DMS153 treated with DMSO at 0.1 percent for 48 hours (cell line): ENCODE measurements at regions not wholly inside any gene's neighbourhood (a gene's known extent, or its start where the extent isn't known, plus 50 kb on each side); places are given as distances from the start of the nearest gene placed in this dataset.

Experiments
- DNase-seq: peaks from one replicate; lab custom pipeline; 2025; ENCODE audit not compliant: unreplicated experiment; lab: John Stamatoyannopoulos, UW

DNA sequence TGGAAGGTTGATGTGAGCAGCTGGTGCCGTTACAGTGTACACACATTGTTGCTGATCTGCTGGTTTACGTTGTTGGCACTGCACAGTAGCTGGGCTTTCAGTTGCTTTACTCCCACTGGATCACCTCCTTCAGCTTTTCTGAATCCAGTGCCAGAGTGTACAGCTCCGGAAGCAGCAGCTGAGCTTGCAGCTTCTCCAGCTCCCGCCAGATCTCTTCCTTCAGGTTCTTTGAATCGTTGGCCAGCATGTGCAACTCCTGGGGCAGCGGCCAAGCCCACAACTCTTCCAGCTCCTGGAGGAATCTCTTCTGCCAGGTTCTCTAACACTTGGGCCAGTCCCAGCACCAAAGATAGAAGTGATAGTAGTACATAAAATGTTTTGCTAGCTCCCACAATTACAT, 149.7 kb upstream of the RRP15 start:
- no peak for DNase-seq

DNA sequence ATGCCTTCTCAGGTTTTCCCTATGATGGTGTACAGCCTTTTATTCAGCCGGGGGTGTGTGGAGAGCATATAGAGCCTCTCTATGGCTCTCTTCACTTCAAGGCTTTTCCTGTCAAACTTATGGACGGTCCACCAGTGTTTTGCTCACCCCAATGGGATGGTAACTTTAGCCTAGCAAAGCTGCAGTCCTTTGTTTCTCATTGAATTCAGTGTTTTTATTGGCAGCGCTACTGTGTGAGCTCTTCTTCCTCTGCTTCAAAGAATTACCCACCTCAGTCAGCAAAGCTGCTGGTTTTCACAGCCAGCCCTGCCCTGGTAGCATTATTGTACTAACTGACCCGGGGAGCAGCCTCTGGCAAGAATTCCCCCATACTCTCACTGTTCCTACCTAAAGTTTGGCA, 145.3 kb upstream of the RRP15 start:
- no peak for DNase-seq

DNA sequence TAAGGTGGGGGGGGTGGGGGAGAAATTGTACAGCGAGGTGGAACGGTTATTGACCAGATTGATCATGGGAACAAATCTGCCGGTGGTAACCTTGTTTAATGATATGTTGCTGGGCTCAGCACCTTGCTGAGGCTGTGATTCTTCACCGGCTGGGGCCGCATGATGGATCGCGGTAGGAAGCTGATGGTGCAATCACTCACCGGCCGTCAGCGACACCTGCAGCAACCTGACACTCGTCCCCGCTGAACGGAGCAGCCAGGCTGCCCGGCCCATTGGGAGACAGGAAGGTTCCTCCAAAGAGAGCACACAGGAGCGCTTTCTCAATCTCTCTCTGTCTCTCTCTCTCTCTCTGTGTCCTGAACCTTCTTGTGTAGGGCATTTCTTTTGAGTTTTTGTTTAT, 128.5 kb upstream of the RRP15 start:
- DNase-seq = peak; percentile 68

DNA sequence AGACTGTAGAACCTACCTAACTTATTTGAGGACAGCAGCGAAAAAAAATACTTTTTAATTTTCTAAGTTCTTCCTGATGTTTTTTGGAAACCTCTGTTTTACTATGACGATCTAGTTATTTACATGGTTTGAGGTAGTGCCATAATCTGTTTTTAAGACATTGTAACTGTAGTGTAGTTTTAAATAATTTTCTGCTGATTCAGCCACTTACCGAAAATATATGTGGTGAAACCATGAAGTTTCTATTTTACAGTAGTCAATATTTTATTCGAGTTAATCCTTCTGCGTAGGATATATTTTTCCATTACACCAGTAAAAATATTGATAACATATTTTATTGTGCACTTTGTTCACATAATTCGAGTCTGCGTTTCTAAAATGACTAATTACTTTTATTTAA, 121.7 kb upstream of the RRP15 start:
- no peak for DNase-seq

DNA sequence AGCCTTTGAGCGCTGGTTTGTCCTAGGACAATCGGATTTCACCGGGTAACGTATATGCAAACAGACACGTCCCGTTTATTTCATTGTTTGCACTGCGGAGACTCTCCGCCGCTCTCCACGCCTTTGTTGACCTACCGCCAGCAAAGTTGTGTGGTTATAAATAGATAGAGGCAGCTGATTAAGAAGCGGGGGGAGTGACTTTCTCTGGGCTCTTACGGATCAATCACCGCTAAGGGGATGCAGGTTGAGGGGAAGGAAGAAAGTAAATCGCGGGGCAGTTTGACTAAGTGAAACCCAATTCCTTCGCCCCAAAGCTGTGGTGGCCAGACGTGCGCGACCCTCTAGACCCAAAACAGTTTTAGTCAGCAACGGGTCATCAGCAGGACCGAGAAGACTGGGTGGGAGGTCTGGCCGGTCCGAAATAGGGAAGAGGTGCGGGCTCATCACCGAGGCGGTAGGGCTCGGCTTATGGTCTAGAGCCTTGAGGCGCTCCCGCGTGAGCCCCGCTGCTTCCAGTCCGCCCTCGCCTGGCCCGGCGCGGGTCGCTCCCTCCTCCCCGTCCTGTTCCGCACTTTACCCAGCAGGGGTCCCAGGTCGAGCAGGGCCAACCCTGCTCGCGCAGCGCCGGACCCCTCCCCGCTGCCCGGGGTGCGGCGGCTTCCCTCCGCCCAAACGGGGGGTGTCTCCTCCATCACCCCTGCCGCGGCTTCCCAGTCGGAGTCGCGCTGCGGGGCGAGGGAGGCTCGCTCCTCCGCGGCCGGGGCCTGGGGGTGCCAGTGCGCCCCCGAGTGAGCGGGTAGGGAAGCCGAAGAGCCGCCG, 120.8 kb upstream of the RRP15 start:
- peak; percentile 88 for DNase-seq

DNA sequence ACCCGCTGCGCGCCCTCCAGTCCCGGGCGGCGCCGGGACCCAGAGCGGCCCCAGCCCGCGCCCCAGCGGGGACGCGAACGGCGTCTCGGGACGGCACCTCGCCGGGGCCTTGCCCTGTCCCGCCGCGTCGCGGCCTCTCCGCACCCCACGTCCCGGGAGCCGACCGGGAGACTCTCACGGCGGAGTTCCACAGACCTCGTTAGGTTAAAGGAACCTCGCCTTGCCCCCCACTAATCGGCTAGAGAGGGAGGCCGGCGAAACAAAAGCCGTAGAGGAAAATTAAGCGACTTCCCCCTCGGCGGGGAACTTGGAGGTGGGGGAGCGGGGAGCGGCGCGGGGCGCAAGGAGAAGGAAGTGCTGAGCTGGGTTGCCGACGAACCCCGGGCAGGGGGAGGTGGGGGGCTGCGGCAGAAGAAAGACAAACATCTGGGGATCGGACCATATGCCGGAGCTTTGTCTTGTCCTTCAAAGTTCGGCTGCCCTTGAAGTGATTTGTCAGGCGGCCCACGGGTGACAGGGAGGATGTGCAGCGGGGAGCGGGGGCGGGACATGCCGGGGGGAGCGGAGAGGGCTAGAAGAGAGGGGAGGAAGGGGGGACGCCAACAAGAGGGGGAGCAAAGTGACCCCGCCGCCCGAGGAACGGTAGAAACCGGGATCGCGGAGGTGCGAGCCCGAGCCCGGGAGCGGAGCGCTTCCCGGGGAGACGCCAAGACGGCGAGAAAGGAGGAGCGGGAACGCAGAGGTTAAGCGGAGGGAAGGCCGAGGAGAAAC, 120.0 kb upstream of the RRP15 start:
- DNase-seq = no peak

DNA sequence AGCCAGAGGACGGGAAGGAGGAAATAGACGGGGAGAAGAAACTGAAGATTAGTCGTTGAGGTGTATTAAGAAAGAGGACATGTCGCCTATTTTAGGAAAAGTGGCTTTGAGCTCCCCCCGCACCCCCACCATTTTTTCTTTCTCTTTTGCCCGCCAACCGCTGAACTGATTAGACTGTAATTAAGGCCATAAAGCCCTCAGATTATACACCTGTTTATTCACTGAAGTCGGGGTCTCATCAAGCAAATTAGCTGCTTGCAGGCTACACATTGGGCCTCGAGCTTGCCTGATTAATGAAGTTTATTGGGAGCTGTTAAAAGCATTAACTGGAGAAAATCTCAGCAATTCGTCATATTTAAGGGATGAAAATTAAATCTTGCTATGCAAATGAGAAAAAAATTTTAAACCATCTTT, 119.4 kb upstream of the RRP15 start:
- DNase-seq = no peak

DNA sequence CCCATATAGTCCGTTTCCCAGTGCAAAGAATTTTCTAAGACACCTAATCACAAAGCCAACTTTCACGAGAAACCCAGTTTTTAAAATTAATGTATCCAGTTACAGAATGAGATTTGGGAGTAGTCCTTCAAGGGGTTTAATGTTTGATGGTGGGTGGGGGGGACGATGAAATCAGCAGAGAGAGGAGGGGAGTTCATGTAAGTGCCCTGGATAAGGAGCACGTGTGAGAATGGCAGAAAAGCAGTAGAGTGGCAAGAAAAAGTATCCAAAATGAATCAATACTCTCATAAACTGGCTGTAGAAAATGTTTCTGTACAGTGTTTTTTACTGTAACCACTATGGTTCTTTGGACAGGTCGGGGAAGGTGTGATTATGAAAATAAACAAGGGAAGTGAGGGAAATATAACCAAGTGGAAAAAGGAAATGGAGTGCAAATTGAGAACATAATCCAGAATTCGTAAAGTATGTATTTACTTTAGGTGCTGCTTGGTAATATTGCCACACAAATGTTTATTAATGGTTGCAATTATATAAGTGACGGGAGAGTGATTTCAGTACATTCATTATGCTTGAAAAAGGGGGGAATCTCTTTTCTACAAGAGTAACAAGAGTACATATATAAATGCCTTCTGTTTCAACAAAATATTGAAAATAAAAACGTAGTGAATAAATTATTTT, 118.7 kb upstream of the RRP15 start:
- DNase-seq = no peak

DNA sequence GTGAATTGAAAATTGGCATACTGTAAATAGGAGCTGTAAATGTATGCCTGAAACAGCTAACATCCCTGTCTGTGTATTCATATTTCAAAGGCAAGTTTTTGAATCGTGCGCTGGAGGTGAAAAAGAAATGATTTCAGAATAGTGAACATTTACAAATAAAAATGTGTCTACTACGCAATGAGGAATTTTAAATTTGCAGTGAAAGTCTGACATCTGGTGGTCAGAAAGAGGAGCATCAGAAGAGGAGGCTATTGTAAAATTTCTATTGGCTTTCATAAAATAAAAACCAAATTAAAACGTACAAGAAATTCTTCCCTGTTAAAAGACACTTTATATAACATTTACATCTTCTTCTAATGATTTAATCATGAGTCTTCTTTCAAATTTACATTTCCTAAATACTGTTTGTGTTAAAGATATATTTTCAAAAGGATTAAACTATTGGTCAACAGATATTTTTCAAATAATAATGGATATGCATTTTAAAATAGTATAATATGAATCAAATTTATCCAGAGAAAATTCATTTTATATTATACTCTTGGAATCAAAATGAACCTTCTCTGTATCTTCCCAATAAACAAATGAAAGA, 113.7 kb upstream of the RRP15 start:
- peak; percentile 54 for DNase-seq

DNA sequence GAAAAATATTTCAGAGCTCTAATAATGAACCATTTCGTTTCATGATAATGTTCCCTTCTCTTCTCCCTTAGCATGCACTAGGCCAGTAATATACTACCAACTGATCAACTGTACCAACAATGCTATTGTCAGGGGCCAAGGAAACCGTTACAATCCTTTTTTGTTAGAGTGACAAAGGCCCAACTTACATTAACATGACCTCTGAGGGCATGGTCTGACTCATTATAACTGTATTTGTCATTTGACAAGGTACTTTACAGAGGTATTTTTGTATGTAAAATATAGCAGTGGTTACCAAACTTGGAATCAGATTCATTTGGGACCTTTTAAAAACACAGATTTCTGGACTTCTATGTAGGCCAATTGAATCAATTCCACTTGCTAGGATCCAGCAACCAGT, 102.6 kb upstream of the RRP15 start:
- no peak for DNase-seq

DNA sequence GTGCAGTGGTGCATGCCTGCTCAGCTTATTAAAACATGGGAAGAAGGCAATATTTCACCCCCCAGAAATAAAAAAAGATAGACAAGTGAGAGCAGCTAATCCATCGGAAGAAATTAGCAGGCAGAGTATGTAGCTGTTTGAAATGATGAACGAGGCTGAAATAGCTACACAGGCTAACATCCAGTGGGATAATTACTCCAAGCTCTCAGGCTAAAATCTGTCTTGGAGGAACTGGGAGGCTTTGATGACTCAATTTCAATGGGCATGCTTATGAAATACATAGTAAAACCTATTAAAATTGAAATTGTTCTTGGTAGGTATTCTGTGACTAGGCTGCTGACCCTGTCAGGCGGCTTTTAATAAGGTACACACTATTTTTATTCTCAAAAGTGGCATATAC, 84.1 kb upstream of the RRP15 start:
- no peak for DNase-seq

DNA sequence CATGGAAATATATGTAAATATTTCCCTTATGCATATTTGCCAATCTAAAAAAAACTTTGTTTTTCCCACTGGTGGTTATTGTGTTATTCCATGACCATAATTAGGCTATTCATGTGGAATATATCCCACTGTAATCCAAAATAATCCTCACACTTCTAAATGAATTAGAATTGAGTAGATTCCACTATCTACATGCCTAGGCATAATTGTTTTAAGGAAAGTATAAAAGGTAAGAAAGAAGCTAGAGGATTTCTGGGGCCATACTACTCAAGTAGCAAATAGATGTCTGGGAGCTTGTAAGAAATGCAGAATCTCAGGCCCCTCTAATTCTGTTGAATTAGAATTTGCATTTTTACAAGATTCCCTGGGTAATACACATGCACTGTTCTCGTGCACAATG, 83.5 kb upstream of the RRP15 start:
- no peak for DNase-seq

DNA sequence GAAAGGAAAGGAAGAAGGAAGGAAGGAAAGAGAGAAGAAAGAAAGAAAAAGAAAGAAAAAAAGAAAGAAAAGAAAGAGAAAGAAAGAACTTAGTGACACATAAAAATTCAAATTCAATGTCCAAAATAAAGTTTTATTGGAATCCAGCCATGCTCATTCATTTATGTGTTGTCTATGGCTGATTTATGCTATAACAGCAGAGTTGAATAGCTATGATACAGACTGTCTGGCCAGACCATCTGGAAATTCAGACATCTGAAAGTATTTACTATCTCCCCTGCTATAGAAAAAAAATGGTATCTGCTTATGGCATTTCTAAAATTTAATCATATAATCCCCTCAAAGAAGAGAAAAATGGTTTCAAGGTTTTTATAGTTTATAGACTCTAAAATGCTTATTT, 79.4 kb upstream of the RRP15 start:
- DNase-seq = no peak

DNA sequence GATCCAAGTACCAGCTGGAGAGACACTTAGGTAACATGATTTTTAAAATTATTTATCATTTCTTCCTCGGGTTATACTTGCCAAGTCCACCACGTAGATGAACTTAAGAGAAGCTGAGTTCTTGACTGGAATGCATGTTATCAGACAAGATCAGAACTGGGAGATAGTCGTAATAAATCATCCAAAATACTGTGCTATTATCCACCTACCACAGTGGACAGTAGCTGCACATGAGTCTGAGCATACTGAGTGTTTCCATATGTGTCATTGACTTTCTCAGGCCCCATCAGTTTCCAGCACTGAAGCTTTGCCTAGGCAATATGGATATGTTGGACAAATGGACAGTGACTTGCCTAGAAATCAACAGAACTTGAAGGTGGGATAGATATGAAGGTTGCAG, 77.9 kb upstream of the RRP15 start:
- DNase-seq = no peak

DNA sequence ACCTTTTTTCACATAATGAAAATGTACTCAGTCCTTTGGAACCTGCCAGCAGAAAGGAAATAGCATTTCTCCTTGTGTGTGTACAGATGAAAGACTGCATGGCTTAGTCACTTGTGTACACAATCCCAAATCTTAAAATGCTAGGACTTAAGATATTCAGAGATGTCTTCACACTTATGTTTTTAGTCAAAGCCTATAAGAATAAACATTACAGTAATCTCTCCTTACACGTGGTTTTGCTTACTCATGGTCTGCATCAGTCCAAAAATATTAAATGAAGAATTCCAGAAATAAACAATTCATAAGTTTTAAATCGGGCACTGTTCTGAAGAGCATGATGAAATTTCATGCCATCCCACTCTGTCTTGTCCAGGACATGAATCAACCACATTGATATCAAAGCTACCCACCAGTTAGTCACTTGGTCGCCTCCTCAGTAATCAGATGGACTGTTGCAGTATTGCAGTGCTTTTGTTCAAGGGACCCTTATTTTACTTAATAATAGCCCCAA, 75.7 kb upstream of the RRP15 start:
- DNase-seq = no peak

DNA sequence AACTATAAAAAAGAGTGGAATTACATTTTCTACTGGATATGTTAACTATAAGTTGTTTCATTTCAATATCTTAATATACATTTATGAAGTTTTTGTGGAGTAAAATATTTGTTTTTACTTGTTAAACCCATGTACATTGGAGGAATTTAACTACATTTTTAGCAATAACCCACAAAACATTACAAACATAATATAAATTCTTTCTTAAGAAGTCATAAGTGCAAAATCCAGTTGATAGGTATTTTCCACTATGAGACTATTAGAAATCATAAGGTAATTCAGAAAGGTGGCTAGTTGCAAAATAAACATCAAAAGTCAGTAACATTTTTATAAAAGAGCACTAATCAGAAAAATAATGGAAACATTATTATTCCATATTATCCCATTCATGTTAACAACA, 73.9 kb upstream of the RRP15 start:
- no peak for DNase-seq

DNA sequence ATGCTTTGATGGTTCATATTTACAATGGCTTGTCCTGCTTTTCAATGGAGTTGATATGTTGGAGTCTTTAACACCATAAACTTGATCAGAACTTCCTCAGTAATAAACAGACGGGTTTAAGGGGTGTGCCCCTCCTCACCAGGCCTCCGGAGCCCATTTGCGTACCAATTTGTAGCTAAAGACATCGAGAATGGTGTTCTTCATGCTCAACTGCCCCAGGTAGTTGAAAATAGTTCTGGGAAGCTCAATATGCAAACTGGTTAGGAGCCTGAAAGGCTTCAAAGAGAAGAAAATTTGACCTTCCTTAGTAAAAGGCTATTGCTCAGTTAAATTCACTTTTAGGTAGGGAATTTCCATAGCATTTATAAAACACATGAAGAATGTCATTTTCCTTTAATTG, 68.1 kb upstream of the RRP15 start:
- DNase-seq = no peak

DNA sequence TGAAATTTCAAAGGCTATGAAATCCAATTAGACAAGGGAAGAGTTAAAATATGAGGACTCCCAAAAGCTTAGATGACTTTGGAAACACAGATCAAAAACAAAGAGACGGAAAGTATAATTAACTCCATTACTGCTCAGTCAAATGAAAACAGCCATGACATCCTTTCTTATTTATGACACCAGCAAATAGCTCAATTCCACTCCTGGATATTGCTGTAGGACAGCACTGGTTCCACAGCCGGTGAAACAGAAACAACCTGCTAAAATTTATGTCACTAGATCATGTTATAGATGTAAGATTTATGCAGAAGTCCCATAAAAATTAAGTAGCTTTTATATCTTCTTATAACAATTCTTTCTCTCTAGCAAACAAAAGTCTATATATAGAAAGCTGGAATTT, 65.6 kb upstream of the RRP15 start:
- DNase-seq = no peak

DNA sequence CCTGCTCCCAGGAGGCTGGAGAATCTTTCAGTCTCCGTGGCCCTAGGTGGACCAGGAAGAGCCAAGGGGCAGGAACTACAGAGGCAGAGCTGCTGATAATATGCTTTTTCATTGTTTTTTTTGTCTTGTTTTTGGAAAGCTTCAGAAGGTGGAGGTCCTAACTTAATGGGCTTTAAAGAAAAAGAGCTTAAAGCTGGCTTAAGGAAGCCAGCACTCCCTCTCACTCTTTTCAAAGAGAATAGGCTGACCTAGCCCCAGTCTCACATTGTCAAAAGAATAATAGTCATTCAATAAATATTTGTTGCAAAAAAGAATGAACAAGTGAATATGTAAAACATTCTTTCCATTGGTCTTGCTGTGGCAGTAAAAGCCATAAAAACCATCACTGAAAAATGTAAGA, 61.0 kb upstream of the RRP15 start:
- no peak for DNase-seq

DNA sequence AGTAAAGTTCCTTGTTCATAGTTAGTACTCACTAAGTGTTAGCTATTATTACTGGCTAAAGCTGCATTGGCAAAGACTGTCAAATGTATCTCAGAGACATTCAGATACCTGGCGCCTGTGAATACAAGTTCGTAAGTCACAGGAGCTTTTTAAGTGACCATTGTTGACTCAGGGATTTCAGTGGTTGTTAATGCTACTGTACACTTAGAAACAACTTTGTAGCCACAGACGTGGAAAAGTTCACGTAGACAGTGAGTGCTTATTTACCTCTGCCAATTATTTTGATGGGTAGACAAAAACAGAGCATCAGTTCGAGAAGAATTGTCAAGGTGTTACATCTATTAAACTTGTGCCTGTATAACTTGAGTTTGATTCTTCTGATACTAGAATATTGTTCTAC, 59.1 kb upstream of the RRP15 start:
- no peak for DNase-seq
